GM21723 (cell line): ENCODE measurements at regions not wholly inside any gene's neighbourhood (a gene's known extent, or its start where the extent isn't known, plus 50 kb on each side); places are given as distances from the start of the nearest gene placed in this dataset.

Experiments
- ATAC-seq: cut with Tn5 transposase; IDR thresholded peaks from one replicate; pipeline ENCODE4 v1.9.1; 2021; ENCODE audit warnings: mild to moderate bottlenecking, moderate library complexity; ENCODE audit not compliant: unreplicated experiment

GRCh38 chr10:121217331-121217730 is 366.2 kb downstream of the WDR11 start:
- ATAC-seq = no peak

DNA sequence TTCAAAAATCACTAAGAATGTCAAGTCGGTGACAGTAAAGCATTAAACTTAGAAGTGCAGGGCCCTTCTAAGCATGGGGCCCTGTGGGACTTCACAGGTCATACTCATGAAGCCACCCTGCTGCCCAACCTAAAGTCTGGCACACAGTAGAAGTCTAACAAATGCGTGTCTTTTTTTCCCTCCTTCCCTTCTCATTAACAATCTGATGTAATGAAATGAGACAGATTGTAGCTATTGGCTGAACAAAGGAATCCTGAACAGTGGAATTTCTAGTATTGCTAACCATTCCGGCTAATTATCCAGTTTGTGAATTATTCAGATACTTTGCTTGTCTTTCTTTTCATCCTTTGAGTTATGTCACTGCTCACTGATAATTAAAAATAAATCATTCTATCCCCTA is 369.9 kb downstream of the WDR11 start:
- ATAC-seq = no peak

DNA sequence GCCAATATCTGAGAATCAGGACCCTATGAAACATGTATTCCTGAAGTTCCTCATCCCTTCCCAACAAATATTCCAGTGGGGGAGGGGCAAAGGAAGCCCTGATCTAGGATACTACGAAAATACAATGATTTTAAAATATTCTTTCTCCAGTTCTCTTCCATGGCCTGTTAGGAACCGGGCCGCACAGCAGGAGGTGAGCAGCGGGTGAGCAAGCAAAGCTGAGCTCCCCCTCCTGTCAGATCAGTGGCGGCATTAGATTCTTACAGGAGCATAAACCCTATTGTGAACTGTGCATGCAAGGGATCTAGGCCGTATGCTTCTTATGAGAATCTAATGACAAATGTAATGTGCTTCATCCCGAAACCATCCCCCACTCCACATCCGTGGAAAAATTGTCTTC is 370.8 kb downstream of the WDR11 start:
- ATAC-seq = no peak

GRCh38 chr10:121222842-121223241 is 371.7 kb downstream of the WDR11 start:
- ATAC-seq = no peak

- no peak for ATAC-seq
Observed at GRCh38 chr10:121231079-121231478, 367.2 kb downstream of the FGFR2 start.

DNA sequence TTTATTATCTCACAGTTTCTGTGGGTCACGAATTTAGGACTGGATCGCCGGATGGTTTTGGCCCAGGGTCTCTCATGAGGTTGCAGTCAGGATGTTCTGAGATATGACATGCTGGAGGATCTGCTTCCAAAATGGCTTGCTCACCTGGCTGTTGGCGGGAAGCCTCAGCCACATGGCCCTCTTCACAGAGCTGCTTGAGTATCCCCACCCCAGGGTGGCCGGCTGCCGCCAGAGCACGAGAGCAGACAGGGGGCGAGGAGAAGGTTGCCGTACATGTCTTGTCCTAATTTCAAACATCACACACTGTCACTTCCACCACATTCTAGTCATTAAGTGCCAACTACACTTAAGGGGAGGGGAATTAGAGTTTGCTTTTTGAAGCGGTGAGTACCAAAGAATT is 365.8 kb downstream of the FGFR2 start:
- no peak for ATAC-seq

- no peak for ATAC-seq
Observed at GRCh38 chr10:121235692-121236091, 362.6 kb downstream of the FGFR2 start.

DNA sequence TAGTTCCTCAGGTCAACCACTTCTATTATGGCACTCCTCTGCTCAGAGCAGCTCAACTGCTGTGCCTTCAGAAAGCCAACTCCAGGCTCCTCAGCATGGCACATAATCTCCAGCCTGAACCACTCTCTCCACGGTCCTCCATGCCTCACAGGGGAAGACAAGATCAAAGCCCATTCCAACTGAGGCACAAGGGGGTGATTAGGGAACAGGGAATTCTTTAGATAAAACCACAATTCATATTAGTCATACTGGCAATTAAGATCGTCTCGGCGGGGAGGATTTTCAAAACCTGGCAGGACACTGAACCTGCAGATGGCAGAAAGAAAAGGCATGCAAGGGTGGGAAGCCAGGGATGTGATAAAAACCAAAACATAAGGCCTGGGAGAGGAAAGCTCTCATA is 361.6 kb downstream of the FGFR2 start:
- no peak for ATAC-seq

DNA sequence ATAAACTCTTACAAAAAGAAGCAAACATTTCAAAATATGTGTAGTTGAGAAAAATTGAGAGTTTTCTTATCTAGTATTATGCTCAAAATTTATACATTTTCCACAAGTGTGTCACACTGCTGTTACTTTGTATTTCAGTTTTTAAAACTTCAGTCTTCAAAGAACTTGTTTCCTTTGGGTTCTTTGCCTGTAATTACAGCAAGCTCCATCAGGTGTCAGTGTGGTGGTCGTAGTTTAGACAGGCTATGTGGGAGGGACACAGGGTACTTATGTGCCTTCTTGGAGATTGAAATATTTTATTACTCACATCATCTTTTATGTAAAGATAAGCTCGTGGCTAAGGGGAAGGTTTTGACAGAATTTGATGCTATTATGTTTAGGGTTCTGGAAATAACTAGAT is 360.5 kb downstream of the FGFR2 start:
- no peak for ATAC-seq

- no peak for ATAC-seq
Observed at GRCh38 chr10:121240011-121240410, 358.2 kb downstream of the FGFR2 start.

- ATAC-seq = no peak
Observed at GRCh38 chr10:121240556-121240955, 357.7 kb downstream of the FGFR2 start.

- no peak for ATAC-seq
Observed at GRCh38 chr10:121241337-121241736, 356.9 kb downstream of the FGFR2 start.

GRCh38 chr10:121242741-121243608 is 355.3 kb downstream of the FGFR2 start:
- ATAC-seq = no peak

DNA sequence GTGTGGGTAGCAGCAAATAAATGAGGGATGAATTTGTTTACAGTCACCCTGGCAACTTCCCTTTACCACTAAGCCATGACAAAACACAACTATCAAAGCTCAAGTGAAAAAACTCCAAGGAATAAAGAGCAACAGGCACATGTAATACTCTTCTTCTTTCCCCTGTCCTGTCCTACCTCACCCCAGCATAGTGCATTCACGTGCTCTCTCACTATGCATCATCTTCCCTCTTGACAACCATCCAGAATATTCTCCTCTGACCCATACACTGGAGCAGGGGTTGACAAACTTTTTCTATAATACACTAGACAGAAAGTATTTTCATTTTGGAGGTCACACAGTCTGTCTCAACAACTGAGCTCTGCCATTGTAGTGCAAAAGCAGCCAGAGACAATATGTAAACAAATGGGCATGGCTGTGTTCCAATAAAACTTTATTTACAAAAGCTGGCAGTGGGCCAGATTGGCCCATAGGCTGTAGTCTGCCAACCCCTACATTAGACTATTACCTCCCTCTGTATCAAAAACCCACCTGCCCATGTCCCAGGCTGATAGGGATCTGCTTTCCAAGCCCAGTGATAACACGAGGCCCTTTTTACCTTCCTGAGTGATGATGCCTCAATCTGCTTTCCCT is 354.5 kb downstream of the FGFR2 start:
- ATAC-seq = no peak

DNA sequence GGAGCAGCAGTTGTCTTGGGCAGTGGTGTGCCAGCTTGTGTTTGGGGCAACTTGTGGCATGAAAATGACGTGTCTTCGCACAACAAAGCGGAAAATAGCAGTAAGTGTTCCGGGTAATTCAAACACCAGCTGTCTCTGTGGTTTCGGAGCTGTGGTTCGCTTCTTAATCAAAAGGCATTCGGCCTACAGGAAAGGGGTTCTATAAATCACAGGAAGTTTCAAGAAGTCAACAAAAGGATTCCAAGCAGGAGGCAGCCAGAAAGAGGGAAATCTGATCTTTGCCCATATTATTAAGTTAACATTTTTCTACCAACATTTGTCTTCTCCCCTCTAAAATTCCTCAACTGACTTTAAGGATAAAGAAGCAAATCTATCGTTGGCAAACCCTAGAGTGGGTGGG is 353.4 kb downstream of the FGFR2 start:
- ATAC-seq = no peak

DNA sequence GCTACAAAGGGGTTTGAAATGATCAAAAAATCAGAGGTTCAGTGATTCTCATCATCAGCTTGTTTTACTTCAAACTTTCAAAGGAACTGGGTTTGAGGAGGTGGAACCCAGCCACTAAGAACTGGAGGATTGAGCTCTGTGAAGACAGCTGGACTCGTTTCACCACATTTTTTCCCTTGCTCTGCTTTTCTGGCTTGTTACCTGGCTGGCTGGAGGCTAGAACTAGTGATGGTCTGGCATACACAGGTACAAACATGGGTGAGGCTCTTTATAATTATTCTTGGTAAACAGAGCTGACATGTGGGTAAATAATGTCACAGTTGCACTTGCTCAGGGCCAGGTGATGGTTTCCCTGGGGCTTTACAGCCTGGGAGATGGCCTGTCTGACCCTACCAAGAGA is 352.5 kb downstream of the FGFR2 start:
- no peak for ATAC-seq

DNA sequence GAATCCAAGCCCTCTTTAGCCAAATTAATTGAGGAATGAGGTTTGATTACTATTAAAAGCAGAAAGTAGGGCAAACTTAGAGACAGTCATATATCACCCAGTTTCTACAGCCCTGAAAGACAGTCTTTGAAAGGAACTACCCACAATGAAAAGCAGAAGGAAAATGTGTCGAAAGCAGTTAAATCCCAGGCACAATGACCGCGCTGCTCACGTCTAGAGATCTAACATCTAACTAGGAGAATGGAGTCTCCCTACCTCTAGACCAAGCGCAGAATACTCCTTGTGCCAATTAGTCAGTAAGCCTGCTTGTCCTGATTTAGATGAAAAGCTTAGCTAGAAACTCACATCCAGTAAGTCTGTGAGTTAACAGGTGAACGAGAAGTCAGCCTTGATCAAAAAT is 350.0 kb downstream of the FGFR2 start:
- ATAC-seq = no peak

- ATAC-seq = no peak
Observed at GRCh38 chr10:121250995-121251764, 347.1 kb downstream of the FGFR2 start.

DNA sequence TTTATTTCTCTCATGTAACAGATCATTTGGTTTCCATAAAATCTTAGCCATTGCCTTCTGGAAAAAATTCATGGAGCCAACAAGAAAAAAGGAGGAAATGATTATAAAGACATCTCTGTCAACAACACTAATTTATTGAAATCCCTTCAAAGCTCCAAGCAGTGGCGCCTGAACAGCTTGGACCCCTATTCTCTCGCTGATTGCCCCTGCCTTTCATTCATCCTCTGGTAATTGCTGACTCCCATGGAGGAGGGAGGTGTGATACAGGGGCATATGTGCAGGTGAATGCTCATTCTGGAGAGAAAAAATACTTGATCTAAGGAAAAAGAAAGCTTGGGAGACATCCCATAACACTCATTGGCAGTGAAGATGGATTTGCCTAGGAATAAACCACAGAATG is 345.5 kb downstream of the FGFR2 start:
- no peak for ATAC-seq

- ATAC-seq = no peak
Observed at GRCh38 chr10:121260377-121260776, 337.9 kb downstream of the FGFR2 start.

GRCh38 chr10:121261665-121262064 is 336.6 kb downstream of the FGFR2 start:
- no peak for ATAC-seq
